ENCODE measurements at regions not wholly inside any gene's neighbourhood (a gene's known extent, or its start where the extent isn't known, plus 50 kb on each side); places are given as distances from the start of the nearest gene placed in this dataset.

DNA sequence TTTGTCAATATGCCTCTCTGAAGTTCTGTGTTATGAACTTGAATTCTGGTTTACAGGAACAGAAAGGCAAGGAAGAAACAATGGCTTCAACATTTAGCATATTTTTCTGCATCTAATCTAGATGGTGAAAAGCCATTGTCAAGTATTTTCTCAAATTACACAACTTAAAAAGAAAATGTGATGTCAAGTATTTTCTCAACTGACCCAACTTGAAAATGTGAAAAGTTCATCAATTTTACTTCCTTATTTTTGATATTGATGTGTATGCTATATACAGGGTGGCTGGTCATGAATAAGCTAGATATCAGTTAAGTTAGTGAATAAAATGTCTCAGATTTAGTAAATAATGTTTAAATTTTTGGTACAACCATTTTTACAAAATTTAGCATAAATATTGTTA is 196.7 kb downstream of the ALX1 start:
- DNase-seq (ENCODE audit: missing footprints) (no peak), ATAC-seq (no peak)
- intact Hi-C loops (cut with DNase I), result loop anchor here (2.0 kb wide), 1 partner anchor 392 kb away; no protein-coding TSS in a partner anchor

DNA sequence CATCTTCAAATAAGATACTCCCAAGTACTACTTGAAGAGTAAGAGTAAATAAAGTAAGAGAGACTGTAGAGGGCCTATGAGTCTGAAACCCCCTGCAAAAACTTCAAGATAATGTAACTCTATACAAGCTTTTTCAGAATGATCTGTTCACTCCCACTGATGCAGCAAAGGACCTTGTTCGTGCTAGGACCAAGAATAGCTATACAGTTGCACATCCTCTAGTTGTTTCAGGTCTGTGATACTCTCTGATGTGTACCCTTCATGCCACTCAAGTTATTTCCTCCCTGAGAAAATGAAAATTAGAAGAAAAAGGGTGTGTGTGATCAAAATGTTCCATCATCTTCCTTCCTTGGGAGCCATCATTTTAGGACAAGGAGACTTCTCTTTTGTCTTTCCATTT is 204.4 kb downstream of the ALX1 start:
- intact Hi-C loops (cut with DNase I), result loop anchor here (10.0 kb wide), 1 partner anchor 90 kb away; no protein-coding TSS in a partner anchor
- ATAC-seq, result no peak
- no peak for DNase-seq (ENCODE audit: missing footprints)

DNA sequence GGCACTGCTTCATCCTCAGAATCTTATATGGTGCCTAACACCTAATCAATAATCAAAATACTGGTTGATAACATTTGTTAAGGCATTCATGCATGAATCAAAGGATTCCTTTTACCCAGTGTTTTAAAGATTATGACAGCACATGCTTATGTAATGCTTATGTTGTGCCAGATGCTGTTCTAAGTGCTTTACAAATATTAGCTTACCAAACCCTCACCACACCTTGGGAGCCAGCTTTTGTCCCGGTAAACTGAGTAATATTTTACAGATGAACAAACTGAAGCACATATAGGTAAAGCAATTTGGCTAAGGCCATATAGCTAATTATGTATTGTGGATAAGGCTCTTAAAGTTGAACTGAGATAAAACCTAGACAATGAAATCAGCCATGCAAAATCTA is 209.2 kb downstream of the ALX1 start:
- ATAC-seq, result no peak
- no peak for DNase-seq (ENCODE audit: missing footprints)
- intact Hi-C loops (cut with DNase I), result loop anchor here (10.0 kb wide), 1 partner anchor 86 kb away; no protein-coding TSS in a partner anchor

DNA sequence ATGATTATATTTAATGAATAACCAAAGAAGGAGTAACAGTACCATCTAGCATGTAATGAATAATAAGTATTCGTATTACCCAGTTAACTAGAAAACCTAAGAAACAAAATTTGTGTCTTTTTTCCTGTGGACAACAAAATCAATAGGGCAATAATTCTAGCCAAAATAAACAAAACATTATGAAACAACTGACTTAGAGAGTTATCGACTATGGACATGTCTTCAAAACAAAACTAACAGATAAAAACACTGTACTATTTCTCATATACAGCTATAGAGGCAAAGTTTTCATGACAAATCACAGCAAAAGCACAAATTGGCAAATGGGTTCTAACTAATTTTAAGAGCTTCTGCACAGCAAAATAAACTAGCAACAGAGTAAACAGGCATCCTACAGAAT is 224.1 kb downstream of the ALX1 start:
- intact Hi-C loops (cut with DNase I), result no loop called here
- DNase-seq (ENCODE audit: missing footprints) (no peak), ATAC-seq (no peak)

DNA sequence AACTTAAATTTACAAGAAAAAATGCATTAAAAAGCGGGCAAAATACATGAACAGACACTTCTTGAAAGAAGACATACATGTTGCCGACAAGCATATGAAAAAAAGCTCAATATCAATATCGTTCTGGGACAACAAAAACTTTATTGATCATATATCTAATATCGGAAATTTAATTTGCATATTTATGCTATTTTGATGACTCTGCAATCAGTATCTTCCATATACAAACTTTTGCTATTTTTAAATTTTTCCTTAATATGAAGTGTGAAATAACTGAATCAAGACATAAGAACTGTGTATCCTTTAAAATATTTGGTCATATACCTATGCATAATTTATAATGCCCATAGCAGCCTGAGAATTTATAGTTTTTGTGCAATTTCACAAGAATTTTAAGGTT is 224.6 kb downstream of the ALX1 start:
- intact Hi-C loops (cut with DNase I), result no loop called here
- no peak for ATAC-seq

DNA sequence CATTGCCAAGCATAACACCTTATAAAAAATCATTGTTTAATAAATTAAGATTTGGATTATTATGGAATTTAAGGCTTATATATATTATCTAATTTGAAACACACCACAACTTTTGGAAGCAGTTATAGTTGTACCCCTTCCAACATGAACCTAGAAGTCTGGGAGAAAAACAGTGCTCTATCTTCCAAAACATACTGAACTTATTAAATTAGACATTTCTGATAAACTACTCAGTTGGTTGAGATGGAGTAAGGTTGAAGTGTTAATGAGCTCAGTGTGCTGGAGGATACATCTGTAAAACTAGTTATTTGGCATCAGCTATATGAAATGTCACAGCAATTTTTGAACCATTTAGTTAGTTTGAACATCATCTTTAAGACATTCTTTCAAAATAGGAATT is 227.4 kb downstream of the ALX1 start:
- ATAC-seq (no peak), DNase-seq (ENCODE audit: missing footprints) (no peak)
- intact Hi-C loops (cut with DNase I), result no loop called here

More for the DNA sequence above, 224.6 kb downstream of the ALX1 start:
- no peak for DNase-seq (ENCODE audit: missing footprints)

DNA sequence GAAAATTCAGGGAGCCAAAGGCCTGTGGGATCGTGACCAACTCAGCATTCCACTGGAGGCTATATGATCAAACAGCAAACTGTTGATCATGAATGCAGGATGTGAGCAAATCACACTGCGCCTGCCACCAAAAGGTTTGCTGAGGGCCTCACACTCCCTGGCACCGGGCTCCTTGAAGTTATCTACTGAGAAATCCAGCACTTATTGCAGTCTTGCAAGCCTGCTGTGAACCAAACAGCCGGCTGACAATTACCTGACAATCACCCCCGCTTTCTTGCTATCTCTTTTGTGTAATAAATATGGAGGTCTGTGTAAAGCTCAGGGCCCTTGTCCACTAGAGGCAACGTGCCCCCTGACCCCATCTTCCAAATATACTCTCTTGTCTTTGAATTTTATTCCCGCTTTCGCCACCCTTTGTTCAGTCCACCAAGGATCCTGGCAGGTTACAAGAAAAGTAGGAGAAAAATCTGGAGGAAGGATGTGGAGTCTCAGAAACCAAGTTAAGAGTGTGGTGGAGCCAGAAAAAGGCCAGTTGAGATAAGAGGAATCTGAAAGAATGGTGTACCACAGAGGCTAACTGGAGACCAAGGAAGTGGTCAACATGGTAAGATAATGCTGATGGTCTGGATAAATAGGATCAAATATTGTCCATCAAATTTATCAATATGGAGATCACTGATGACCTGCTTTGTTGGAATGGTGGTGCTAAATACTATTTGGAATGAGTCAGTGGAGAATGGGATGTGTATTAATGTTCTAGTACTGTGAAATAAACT is 229.2 kb downstream of the ALX1 start:
- intact Hi-C loops (cut with DNase I), result no loop called here
- DNase-seq (ENCODE audit: missing footprints) (no peak), ATAC-seq (no peak)

DNA sequence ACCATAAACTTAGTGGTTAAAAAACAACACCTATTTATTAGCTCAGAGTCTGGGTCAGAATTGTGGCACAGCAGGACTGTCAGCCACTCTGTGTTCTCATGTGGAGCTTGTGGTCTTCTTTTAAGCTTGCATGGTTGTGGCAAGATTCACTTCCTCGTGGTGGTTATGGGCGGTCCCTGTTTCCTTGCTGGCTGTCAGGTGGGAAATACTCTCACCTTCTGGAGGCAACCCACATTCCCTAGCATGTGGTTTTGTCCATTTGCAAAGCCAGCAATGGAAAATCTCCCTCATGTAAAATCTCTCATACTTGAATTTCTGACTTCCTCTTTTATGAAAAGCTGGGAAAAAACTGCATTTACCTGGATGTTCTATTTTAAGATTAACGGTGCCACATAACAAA is 229.8 kb downstream of the ALX1 start:
- intact Hi-C loops (cut with DNase I), result no loop called here
- ATAC-seq (no peak), DNase-seq (ENCODE audit: missing footprints) (no peak)

DNA sequence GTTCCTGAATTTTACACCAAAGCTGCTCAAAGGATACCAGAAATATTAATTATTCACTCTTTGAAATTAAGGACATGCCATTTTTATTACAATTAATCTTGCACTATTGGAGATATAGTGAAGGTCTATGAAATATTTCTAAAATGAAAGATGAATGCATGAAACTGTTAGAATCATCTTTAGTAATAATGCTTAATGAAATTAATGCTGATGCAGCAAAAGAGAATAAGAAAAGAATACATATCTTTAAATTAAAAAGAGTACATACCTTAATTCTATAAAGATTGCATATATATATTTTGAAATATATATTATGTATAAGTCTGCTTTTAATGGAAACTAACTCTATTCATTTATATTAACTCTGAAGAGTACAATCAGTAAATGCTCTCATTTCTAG is 236.0 kb downstream of the ALX1 start:
- DNase-seq (ENCODE audit: missing footprints) (no peak), ATAC-seq (no peak)
- intact Hi-C loops (cut with DNase I), result no loop called here

DNA sequence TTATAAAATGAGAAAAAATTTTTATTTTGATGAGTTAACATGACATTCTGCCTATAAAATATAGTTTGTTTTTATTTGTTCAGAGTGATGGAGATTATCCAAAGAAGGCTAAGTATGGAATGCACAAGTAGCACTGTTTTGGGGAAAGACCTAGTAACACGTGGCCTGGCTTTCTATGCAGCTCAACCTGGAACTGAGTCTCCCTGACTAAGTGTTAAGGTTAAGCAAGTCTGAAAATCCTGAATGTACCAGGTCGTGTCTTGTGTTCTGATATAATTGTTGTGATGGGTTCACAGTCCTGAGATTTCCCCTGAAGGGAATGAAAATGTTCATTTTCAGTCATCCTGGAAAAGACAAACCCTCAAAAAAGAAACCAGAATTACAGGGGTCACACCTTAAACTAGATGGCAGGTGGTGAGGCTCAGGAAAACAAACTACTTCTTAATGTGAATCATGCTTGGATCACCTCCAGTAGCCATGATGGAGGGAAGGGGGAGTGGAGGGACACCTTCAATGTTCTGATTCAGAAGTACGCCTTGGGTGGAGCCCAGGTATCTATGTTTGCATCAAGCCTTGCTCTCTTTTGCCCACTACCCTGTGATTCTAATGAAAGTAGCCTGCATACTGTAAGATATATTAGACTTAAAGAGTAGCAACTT is 236.8 kb downstream of the ALX1 start:
- no peak for DNase-seq (ENCODE audit: missing footprints)
- intact Hi-C loops (cut with DNase I), result no loop called here
- ATAC-seq, result no peak

DNA sequence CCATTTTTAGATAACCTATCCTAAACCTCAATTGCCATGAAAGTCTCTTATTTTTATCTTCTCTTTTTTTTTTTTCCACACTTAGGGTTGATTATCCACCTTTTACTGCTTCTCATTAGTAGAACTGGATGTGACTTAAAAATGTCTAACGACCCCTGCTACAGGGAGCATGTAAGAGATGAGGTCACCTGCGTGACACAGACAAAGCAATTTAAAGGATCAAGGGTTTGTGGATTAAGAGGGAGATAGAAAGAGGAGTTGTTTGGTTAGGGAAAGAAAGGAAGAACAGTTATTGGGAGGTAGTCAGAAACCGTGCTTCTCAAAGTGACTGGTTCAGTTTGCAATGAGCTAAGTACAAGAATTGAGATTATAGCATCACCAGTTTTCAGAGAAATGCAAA is 239.1 kb downstream of the ALX1 start:
- DNase-seq (ENCODE audit: missing footprints) (no peak), ATAC-seq (no peak)
- intact Hi-C loops (cut with DNase I), result no loop called here

DNA sequence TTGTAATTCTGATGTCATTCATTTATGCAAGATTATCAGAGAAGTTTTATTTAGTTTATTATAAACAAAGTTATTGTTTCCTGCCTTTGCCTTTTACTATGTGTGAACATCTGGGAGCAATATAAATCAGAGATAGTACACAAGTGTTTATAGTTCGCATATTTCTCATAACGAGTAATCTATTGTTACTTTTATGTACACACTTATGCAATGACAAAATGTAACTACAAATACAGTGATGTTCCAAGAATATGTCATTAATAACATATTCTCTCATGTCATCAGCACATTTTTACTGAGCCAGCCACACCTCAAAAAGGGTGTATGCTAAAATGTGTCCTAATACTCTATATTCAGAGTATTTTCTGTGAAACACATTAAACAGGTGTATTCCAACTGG is 243.2 kb downstream of the ALX1 start:
- intact Hi-C loops (cut with DNase I), result no loop called here
- DNase-seq (ENCODE audit: missing footprints), result no peak
- no peak for ATAC-seq

DNA sequence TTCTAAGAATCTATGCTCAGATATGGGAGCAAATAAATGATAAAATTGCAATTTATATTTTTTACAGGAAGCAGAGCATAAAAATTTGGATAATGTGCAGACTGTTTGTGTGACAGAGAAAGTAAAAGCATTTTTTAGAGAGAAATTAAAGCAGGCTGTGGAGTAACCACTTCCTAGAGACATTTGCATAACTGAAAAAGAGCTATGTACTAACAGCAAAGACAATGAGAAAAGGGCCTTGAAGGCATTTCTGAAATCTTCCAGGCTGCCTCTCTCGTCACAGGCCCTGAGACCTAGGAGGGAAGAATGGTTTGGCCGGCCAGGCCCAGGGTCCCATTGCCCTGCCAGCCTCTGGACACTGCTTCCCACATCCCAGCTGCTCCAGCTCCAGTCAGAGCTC is 247.2 kb downstream of the ALX1 start:
- ATAC-seq, result no peak
- no peak for DNase-seq (ENCODE audit: missing footprints)
- intact Hi-C loops (cut with DNase I), result no loop called here

DNA sequence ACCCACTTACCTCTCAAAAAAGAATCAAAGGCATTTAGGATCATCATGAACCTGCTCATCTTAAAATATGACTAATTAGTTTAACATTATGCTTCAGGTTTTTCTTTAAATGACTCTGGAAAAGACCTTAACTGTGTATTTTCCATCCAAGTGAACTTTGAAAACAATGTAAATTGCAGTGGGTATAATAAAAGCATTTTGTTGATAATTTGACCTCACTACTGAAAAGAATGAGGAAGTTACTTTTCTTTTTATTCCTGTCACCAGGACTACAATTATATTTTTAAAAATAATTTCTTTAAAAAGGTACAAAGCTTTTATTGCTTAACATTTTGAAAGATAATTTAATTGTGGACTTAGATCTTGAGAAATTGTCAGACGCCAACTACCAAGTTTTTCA is 249.9 kb downstream of the ALX1 start:
- intact Hi-C loops (cut with DNase I), result no loop called here
- ATAC-seq (no peak), DNase-seq (ENCODE audit: missing footprints) (no peak)

DNA sequence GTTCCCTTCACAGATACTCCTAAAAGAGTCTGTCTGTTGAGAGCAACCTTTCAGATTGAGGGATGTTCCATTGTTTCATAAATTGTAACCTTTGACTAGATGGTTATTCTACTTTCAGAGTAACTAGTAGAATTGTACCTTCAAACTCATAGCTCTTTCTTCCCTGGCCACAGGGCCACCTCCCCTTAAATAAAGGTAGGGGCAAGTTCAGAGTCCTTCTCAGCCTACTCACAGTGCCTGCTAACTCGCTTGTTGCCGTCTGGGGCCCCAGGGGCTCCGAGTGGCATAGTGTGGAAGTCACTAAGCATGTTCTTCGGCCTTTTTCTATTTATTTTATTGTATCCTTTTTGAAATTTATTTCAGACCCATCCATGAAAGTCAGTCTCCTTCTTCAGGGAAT is 250.4 kb downstream of the ALX1 start:
- intact Hi-C loops (cut with DNase I), result no loop called here
- DNase-seq (ENCODE audit: missing footprints) (no peak), ATAC-seq (no peak)

DNA sequence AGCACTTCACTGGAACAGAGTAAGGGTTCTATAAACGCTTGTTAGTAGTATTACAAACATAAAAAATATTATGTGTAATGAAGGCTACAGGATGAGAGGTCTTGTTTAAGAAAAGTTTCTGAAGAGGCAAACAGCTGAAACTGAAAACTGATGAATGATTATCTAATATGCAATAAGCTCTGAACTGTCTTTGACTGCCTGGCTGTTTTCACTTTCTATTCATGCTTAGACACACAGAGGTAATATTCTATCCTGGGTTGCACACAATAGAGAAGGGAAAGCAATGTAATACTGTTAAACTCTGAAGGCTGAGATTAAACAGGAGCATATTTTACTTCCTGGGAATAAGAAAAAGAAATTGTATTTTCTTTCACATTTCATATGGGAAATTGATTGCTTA is 251.3 kb downstream of the ALX1 start:
- intact Hi-C loops (cut with DNase I), result no loop called here
- ATAC-seq (no peak), DNase-seq (ENCODE audit: missing footprints) (no peak)

DNA sequence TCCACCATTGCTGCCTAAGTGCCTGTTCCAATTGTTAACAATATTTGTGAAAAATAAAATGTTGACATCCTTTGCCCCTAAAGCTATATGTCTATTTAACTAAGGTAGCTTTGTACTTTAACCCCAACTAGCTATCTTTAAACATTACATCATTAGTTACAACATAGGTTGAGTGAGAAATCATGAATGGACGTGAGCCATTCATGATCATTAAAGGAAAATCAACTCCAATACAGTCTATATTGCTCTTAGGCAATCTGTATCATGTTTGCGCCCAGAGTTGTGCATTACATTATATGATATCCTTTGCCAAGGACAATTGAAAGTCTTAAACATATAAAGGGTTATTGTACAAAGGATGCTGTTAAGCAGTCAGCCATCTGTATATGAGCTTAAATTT is 269.6 kb downstream of the ALX1 start:
- no peak for DNase-seq (ENCODE audit: missing footprints)
- intact Hi-C loops (cut with DNase I), result no loop called here
- no peak for ATAC-seq

DNA sequence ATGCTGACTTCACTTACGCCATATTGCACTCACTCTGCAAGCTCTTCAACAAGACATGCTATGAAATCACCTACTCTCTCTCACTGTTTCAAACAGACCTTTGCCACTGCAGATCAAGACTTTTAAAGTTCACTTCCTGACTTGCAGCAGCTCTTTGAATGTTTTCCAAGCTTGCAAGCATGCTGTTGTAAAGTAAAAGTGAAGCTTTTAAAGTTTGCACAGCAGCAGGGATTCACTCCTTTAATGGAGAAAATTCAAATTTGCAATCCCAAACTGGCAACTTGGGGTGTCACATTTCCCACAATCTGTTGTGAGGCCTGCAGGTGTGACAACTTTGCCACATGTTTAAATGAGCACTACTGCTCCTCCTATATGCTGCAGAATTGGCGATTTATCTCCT is 270.9 kb downstream of the ALX1 start:
- ATAC-seq (no peak), DNase-seq (ENCODE audit: missing footprints) (no peak)
- intact Hi-C loops (cut with DNase I), result no loop called here

DNA sequence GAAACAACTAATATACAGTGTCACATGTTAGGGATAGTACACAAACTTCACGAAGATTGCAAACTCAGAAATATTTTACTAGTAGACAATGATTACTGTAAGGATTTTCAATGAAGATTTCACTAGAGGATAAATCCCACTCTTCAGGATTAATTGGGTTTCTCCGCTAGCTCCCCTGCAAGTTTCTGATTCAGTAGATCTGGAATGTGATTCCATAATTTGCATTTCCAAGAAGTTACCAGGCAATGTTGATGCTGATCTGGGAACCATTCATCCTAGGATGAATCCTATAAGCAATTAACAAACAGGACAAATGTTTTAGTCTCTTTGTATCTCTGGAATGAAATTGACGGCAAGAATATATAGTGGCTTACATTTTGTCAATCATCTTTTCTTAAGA is 272.4 kb downstream of the ALX1 start:
- ATAC-seq (no peak), DNase-seq (ENCODE audit: missing footprints) (no peak)
- intact Hi-C loops (cut with DNase I), result no loop called here

DNA sequence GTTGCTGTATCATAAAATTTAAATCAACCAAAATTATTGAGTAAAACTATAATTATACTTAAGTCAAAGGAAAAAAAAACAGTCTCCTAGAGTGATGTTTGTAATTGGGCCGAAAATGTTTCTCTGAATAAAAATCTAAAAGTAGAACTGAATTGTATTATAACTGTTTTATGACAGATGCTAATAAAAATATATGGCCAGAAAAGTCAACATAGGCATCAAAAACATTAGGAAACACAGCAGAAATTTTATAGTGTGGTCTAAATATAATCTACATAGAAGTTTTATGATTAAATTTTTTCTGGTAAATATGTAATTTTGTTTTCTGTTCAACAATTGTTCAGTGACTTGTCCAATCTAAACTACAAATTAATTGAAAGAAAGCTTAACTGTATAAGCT is 277.8 kb downstream of the ALX1 start:
- intact Hi-C loops (cut with DNase I), result no loop called here
- no peak for DNase-seq (ENCODE audit: missing footprints)
- ATAC-seq, result no peak

DNA sequence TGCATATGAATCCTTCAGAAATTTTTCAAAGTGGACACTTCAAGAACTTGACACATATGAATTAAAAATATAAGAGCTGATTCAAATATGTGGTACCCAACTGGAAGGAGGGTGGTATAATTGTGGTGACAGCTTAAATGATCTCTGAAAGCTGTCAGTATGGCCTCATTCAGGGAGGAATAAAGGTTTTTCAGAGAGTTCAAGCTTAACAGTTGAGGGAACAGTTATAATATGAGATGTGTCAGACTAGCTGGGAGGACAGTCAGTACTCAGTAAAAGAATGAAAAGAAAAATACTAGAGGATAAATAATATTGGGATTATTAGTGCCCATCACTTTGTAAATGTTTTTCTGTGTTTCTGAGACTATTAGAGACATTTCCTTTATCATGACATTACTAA is 277.5 kb downstream of the RASSF9 start:
- intact Hi-C loops (cut with DNase I), result no loop called here
- no peak for ATAC-seq

More for the DNA sequence above, 277.5 kb downstream of the RASSF9 start:
- DNase-seq (ENCODE audit: missing footprints), result no peak
